ENCODE measurements at regions not wholly inside any gene's neighbourhood (a gene's known extent, or its start where the extent isn't known, plus 50 kb on each side); places are given as distances from the start of the nearest gene placed in this dataset.
"Not testable (repeated sequence)": the region's sequence is repeated elsewhere in the genome, so short reads cannot be mapped to it uniquely, and the experiment has no call there.

- DNase-seq (ENCODE audit: insufficient read length, low spot score) (no peak), FAIRE-seq (no peak)
Measured at GRCh38 chr2:125408874-125409538, 1247.0 kb upstream of the GYPC start.

GRCh38 chr2:125418483-125418882 lies 1237.5 kb upstream of the GYPC start:
- DNase-seq (ENCODE audit: insufficient read length, low spot score) (no peak), FAIRE-seq (no peak)
- TF ChIP-seq TAF1 (IDR thresholded peaks at IDR 0.05; ENCODE audit: low read depth, low read length) = no peak
- TF ChIP-seq SPI1 (IDR thresholded peaks at IDR 0.05; ENCODE audit: low read depth, low read length) = no peak
- TF ChIP-seq POLR2AphosphoS5 (IDR thresholded peaks at IDR 0.05; ENCODE audit: low read depth, low read length) = no peak
- TF ChIP-seq POLR2A (IDR thresholded peaks at IDR 0.05; ENCODE audit: low read depth, low read length) = no peak
- TF ChIP-seq PAX5 (IDR thresholded peaks at IDR 0.05; ENCODE audit: insufficient read depth, low read length, severe bottlenecking) = no peak
- TF ChIP-seq POU2F2 (IDR thresholded peaks at IDR 0.05; ENCODE audit: low read depth, low read length) = no peak

More at GRCh38 chr2:125408874-125409538, 1247.0 kb upstream of the GYPC start:
- no peak for TF ChIP-seq POU2F2 (IDR thresholded peaks at IDR 0.05; ENCODE audit: low read depth, low read length)
- no peak for TF ChIP-seq POLR2AphosphoS5 (IDR thresholded peaks at IDR 0.05; ENCODE audit: low read depth, low read length)
- TF ChIP-seq TAF1 (IDR thresholded peaks at IDR 0.05; ENCODE audit: low read depth, low read length) = no peak
- no peak for TF ChIP-seq PAX5 (IDR thresholded peaks at IDR 0.05; ENCODE audit: insufficient read depth, low read length, severe bottlenecking)
- TF ChIP-seq POLR2A (IDR thresholded peaks at IDR 0.05; ENCODE audit: low read depth, low read length) = no peak
- no peak for TF ChIP-seq SPI1 (IDR thresholded peaks at IDR 0.05; ENCODE audit: low read depth, low read length)

DNA sequence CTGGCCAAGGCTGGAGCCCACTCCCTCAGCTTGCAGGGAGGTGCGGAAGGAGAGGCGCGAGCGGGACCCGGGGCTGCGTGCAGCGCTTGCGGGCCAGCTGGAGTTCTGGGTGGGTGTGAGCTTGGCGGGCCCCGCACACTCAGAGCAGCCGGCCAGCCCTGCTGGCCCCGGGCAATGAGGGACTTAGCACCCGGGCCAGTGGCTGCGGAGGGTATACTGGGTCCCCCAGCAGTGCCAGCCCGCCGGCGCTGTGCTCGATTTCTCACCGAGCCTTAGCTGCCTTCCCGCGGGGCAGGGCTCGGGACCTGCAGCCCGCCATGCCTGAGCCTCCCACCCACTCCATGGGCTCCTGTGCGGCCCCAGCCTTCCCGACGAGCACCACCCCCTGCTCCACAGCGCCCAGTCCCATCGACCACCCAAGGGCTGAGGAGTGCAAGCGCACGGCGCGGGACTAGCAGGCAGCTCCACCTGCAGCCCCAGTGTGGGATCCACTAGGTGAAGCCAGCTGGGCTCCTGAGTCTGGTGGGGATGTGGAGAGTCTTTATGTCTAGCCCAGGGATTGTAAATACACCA lies 1233.7 kb upstream of the GYPC start:
- DNase-seq (ENCODE audit: insufficient read length, low spot score); FAIRE-seq: not testable (repeated sequence)

DNA sequence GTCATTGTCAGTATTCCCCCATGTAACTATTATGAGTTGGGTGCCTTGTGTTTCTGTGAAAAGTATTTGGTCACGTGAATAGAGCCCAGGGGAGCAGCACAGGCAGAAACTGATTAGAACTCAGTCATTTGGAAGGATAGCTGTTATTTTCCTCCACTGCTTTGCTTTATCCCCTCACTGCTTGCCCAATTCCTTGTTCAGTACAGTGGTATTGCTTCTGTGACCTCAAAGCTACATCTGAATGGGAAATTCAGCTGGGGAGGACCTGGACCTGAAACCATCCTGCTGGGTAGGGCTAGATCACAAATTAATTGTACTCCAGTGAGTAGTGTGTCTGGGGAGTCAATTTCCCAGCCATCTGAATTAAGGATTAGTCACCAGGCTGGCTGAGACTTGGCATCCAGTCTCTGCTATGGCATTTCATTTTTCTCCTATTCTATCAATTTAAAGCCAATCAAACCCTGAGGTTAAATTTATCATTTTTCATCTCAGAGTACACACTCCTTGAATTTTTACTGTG lies 1231.6 kb upstream of the GYPC start:
- DNase-seq (ENCODE audit: insufficient read length, low spot score) = no peak
- no peak for TF ChIP-seq SPI1 (IDR thresholded peaks at IDR 0.05; ENCODE audit: low read depth, low read length)
- FAIRE-seq = no peak

GRCh38 chr2:125427721-125428315 lies 1228.1 kb upstream of the GYPC start:
- TF ChIP-seq SPI1 (IDR thresholded peaks at IDR 0.05; ENCODE audit: low read depth, low read length) = no peak
- TF ChIP-seq POLR2A (IDR thresholded peaks at IDR 0.05; ENCODE audit: low read depth, low read length) = no peak
- TF ChIP-seq POU2F2 (IDR thresholded peaks at IDR 0.05; ENCODE audit: low read depth, low read length) = no peak
- no peak for TF ChIP-seq TAF1 (IDR thresholded peaks at IDR 0.05; ENCODE audit: low read depth, low read length)
- no peak for TF ChIP-seq POLR2AphosphoS5 (IDR thresholded peaks at IDR 0.05; ENCODE audit: low read depth, low read length)
- TF ChIP-seq PAX5 (IDR thresholded peaks at IDR 0.05; ENCODE audit: insufficient read depth, low read length, severe bottlenecking) = no peak
- FAIRE-seq = no peak
- no peak for DNase-seq (ENCODE audit: insufficient read length, low spot score)

- DNase-seq (ENCODE audit: insufficient read length, low spot score) = no peak
- no peak for FAIRE-seq
- no peak for TF ChIP-seq POLR2A (IDR thresholded peaks at IDR 0.05; ENCODE audit: low read depth, low read length)
- no peak for TF ChIP-seq POU2F2 (IDR thresholded peaks at IDR 0.05; ENCODE audit: low read depth, low read length)
- no peak for TF ChIP-seq POLR2AphosphoS5 (IDR thresholded peaks at IDR 0.05; ENCODE audit: low read depth, low read length)
- no peak for TF ChIP-seq PAX5 (IDR thresholded peaks at IDR 0.05; ENCODE audit: insufficient read depth, low read length, severe bottlenecking)
- no peak for TF ChIP-seq TAF1 (IDR thresholded peaks at IDR 0.05; ENCODE audit: low read depth, low read length)
- no peak for TF ChIP-seq SPI1 (IDR thresholded peaks at IDR 0.05; ENCODE audit: low read depth, low read length)
Measured at GRCh38 chr2:125444106-125444505, 1211.9 kb upstream of the GYPC start.

DNA sequence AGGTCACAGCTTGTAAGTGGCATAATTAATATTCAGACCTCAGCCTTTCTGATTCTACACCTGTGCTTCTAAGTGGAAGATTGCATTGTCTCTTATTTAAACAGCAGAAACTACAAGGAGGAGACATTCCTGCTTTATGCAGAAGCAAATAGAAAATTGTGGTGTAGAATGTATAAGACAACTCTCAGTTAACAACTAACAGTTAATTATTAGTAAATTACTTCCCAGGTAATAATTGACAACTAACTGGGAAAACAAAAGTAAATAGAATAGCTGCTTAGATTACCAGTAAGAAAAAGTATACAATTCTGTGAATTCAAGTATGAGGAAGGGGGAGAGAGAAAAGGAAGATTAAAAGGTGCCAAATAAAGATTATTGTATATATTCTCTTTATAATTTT lies 1210.5 kb upstream of the GYPC start:
- no peak for FAIRE-seq
- no peak for TF ChIP-seq PAX5 (IDR thresholded peaks at IDR 0.05; ENCODE audit: insufficient read depth, low read length, severe bottlenecking)
- TF ChIP-seq POU2F2 (IDR thresholded peaks at IDR 0.05; ENCODE audit: low read depth, low read length) = no peak
- TF ChIP-seq POLR2AphosphoS5 (IDR thresholded peaks at IDR 0.05; ENCODE audit: low read depth, low read length) = no peak
- no peak for TF ChIP-seq POLR2A (IDR thresholded peaks at IDR 0.05; ENCODE audit: low read depth, low read length)
- TF ChIP-seq TAF1 (IDR thresholded peaks at IDR 0.05; ENCODE audit: low read depth, low read length) = no peak
- TF ChIP-seq SPI1 (IDR thresholded peaks at IDR 0.05; ENCODE audit: low read depth, low read length) = no peak

DNA sequence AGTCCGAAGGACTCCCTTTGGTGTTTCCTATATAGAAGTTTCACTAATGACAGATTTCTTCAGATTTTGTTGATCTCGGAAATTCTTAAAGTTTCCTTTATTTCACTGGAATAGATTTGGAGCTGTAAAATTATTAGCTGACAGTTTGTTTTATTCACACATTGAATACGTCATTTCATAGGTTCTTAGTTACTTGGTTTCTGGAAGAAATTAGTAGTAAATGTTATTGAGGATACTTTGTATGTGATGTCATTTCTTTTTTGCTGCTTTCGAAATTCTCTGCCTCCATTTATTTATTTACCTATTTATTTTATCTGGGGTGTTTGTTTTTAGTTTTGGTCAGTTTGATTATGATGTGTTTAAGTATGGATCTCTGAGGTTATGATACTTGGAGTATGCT lies 1205.9 kb upstream of the GYPC start:
- FAIRE-seq (no peak), DNase-seq (ENCODE audit: insufficient read length, low spot score) (no peak)
- TF ChIP-seq POLR2A (IDR thresholded peaks at IDR 0.05; ENCODE audit: low read depth, low read length) = no peak

More for the DNA sequence above, 1210.5 kb upstream of the GYPC start:
- DNase-seq (ENCODE audit: insufficient read length, low spot score) = no peak

GRCh38 chr2:125455110-125455509 lies 1200.8 kb upstream of the GYPC start:
- FAIRE-seq (peak; percentile 16), DNase-seq (ENCODE audit: insufficient read length, low spot score) (no peak)
- TF ChIP-seq POLR2A (IDR thresholded peaks at IDR 0.05; ENCODE audit: low read depth, low read length) = no peak
- no peak for TF ChIP-seq POLR2AphosphoS5 (IDR thresholded peaks at IDR 0.05; ENCODE audit: low read depth, low read length)
- no peak for TF ChIP-seq POU2F2 (IDR thresholded peaks at IDR 0.05; ENCODE audit: low read depth, low read length)
- no peak for TF ChIP-seq PAX5 (IDR thresholded peaks at IDR 0.05; ENCODE audit: insufficient read depth, low read length, severe bottlenecking)
- no peak for TF ChIP-seq TAF1 (IDR thresholded peaks at IDR 0.05; ENCODE audit: low read depth, low read length)
- no peak for TF ChIP-seq SPI1 (IDR thresholded peaks at IDR 0.05; ENCODE audit: low read depth, low read length)

DNA sequence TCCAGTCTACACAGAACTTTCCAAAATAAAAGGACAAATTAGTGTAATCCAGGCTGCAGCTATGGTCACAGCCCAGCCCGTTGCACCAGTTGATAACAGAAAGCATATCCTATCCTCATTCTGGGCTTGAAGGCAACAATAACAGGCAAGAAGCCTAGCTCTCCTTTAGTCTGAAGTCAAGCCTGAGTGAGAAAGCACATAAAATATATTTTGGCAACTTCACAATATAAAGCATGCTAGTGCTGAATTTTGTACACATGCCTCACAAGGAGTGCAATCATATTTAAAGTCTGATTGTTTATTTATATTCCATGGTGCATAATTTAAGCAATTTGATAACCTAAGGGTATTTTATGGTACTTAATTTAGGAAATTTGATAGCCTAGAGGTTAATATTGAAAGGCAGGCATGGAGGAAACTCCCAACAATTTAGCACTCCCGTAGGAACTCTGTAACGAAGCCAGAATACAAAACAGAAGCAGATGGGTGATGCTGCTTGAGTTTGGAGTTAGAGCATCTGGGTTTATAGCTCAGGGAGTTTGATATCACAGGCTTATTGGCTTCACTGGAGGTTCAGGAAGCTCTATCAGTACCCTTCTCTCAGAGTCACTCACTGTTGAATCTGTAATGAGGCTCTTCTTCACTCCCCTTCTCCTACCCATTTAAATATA lies 1199.1 kb upstream of the GYPC start:
- DNase-seq (ENCODE audit: insufficient read length, low spot score) (no peak), FAIRE-seq (no peak)
- TF ChIP-seq POLR2A (IDR thresholded peaks at IDR 0.05; ENCODE audit: low read depth, low read length) (no peak), POLR2AphosphoS5 (IDR thresholded peaks at IDR 0.05; ENCODE audit: low read depth, low read length) (no peak), TAF1 (IDR thresholded peaks at IDR 0.05; ENCODE audit: low read depth, low read length) (no peak), PAX5 (IDR thresholded peaks at IDR 0.05; ENCODE audit: insufficient read depth, low read length, severe bottlenecking) (no peak), SPI1 (IDR thresholded peaks at IDR 0.05; ENCODE audit: low read depth, low read length) (no peak), POU2F2 (IDR thresholded peaks at IDR 0.05; ENCODE audit: low read depth, low read length) (no peak)
